Nephron progenitor cell (in vitro differentiated cells): ENCODE measurements at regions not wholly inside any gene's neighbourhood (a gene's known extent, or its start where the extent isn't known, plus 50 kb on each side); places are given as distances from the start of the nearest gene placed in this dataset.
A peak's percentile ranks its signal among the peaks of the same experiment; 100 is the strongest.
"Not testable (repeated sequence)": the region's sequence is repeated elsewhere in the genome, so short reads cannot be mapped to it uniquely, and the experiment has no call there.

Experiments
- DNase-seq: peaks from one replicate; pipeline ENCODE4 v3.0.0; 2021
- H3K27ac Mint-ChIP-seq: 2 replicates; pipeline ENCODE4 v1.8.0; 2021; ENCODE audit warnings: mild to moderate bottlenecking, moderate library complexity, mixed read lengths
- H3K27me3 Mint-ChIP-seq: 2 replicates; pipeline ENCODE4 v1.8.0; 2021; ENCODE audit warnings: mild to moderate bottlenecking, low read depth, mixed read lengths; ENCODE audit not compliant: poor library complexity
- H3K36me3 Mint-ChIP-seq: 2 replicates; pipeline ENCODE4 v1.8.0; 2021; ENCODE audit warnings: low read depth, mixed read lengths
- H3K4me1 Mint-ChIP-seq: 2 replicates; pipeline ENCODE4 v1.8.0; 2021; ENCODE audit warnings: mixed read lengths
- H3K4me3 Mint-ChIP-seq: 2 replicates; pipeline ENCODE4 v1.8.0; 2021; ENCODE audit warnings: mild to moderate bottlenecking, moderate library complexity, mixed read lengths
- H3K9me3 Mint-ChIP-seq: 2 replicates; pipeline ENCODE4 v1.8.0; 2021; ENCODE audit warnings: mild to moderate bottlenecking, moderate library complexity, mixed read lengths
- TF ChIP-seq, protein P1 (sequence below): fragments of 200-600 bp; sonication (generic); IDR thresholded peaks from 2 replicates; pipeline ENCODE4 v1.5.0; 2021; ENCODE audit warnings: antibody characterized with exemption

DNA sequence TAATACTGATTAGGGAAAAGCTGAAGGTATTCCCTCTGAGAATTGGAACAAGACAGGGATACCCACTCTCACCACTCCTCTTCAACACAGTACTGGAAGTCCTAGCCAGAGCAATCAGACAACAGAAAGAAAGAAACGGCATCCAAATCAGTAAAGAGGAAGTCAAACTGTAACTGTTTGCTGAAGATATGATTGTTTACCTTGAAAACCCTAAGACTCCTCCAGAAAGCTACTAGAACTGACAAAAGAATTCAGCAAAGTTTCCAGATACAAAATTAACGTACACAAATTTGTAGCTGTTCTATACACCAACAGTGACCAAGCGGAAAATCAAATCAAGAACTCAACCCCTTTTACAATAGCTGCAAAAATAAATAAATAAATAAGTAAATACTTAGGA lies 78.6 kb downstream of the EXTL2 start:
- Mint-ChIP-seq H3K4me3 (no peak overlapping the region), H3K27me3 (no peaks in the 10 kb centered on the region), H3K36me3 (peaks cover 5% of the 10 kb centered on the region), H3K4me1 (no peaks in the 10 kb centered on the region), H3K9me3 (peaks cover 14% of the 10 kb centered on the region), H3K27ac (no peak overlapping the region)
- TF ChIP-seq, protein P1, sequence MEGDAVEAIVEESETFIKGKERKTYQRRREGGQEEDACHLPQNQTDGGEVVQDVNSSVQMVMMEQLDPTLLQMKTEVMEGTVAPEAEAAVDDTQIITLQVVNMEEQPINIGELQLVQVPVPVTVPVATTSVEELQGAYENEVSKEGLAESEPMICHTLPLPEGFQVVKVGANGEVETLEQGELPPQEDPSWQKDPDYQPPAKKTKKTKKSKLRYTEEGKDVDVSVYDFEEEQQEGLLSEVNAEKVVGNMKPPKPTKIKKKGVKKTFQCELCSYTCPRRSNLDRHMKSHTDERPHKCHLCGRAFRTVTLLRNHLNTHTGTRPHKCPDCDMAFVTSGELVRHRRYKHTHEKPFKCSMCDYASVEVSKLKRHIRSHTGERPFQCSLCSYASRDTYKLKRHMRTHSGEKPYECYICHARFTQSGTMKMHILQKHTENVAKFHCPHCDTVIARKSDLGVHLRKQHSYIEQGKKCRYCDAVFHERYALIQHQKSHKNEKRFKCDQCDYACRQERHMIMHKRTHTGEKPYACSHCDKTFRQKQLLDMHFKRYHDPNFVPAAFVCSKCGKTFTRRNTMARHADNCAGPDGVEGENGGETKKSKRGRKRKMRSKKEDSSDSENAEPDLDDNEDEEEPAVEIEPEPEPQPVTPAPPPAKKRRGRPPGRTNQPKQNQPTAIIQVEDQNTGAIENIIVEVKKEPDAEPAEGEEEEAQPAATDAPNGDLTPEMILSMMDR = no peak
- DNase-seq = no peak

DNA sequence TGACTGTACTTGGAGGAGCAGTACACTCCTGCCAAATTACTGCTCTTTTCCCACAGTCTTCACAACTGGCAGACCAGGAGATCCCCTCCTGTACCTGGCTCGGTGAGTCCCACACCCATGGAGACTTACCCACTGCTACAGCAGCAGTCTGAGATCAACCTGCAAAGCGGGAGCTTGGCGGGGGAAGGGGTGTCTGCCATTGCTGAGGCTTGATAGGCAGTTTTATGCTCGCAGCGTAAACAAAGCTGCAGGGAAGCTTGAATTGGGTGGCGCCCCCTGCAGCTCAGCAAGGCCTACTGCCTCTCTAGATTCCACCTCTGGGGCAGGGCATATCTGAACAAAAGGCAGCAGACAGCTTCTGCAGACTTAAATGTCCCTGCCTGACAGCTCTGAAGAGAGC lies 74.4 kb downstream of the EXTL2 start:
- peaks cover 53% of the 10 kb centered on the region for H3K9me3 Mint-ChIP-seq
- DNase-seq = peak; percentile 12
- not testable (repeated sequence) for H3K27me3 Mint-ChIP-seq, H3K36me3 Mint-ChIP-seq, H3K4me3 Mint-ChIP-seq, H3K27ac Mint-ChIP-seq, H3K4me1 Mint-ChIP-seq

DNA sequence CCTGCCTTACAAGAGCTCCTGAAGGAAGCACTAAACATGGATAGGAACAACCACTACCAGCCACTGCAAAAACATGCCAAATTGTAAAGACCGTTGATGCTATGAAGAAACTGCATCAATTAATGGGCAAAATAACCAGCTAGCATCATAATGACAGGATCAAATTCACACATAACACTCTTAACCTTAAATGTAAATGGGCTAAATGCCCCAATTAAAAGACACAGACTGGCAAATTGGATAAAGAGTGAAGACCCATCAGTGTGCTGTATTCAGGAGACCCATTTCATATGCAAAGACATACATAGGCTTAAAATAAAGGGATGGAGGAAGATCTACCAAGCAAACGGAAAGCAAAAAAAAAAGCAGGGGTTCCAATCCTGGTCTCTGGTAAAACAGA lies 72.7 kb downstream of the EXTL2 start:
- H3K27me3 Mint-ChIP-seq, H3K4me3 Mint-ChIP-seq, DNase-seq, H3K36me3 Mint-ChIP-seq, H3K4me1 Mint-ChIP-seq, H3K27ac Mint-ChIP-seq: not testable (repeated sequence)
- peaks cover 55% of the 10 kb centered on the region for H3K9me3 Mint-ChIP-seq
